GM19351 (cell line): ENCODE measurements at regions not wholly inside any gene's neighbourhood (a gene's known extent, or its start where the extent isn't known, plus 50 kb on each side); places are given as distances from the start of the nearest gene placed in this dataset.

Source experiments
- ATAC-seq: cut with Tn5 transposase; IDR thresholded peaks from one replicate; pipeline ENCODE4 v1.9.1; 2021; ENCODE audit warnings: mild to moderate bottlenecking, moderate library complexity; ENCODE audit not compliant: unreplicated experiment

DNA sequence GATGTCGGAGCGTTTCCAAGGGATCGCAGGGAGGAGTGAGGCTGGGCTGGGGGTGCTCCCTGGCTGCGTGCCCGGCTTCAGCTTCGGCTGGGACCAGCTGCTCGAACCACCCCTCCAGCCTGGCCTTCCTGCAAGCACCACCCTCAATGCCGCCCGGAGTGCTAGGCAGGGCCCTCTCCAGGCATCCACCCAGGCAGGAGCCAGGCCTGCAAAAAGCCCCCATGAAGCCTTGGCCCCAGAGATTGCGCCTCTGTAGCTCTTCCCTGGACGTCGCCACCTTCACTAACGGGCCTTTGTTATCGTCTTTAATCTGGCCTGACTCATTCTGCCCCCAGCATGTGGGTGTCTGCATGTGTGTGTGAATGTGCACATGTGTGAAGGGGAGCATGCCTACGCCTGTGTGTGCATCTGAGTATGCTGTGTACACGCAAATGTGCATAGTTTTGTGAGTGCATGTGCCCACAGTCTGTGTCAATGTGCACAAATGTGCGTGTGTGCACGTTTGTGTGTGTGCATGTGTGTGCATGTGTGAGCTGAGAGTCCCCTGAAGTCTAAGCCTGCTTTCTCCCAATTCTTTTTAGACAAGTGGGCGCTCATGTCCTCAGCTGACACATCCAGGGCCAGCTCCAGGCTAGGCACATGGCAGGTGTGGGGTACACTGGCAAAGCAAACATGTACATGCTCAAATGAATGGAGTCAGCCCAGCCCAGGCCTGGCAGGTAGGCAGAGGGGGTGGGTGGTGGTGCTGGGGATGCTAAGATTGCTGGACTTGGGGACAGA lies 195.4 kb upstream of the C14orf180 start:
- no peak for ATAC-seq

GRCh38 chr14:104384776-104385071 lies 194.8 kb upstream of the C14orf180 start:
- ATAC-seq, result no peak

DNA sequence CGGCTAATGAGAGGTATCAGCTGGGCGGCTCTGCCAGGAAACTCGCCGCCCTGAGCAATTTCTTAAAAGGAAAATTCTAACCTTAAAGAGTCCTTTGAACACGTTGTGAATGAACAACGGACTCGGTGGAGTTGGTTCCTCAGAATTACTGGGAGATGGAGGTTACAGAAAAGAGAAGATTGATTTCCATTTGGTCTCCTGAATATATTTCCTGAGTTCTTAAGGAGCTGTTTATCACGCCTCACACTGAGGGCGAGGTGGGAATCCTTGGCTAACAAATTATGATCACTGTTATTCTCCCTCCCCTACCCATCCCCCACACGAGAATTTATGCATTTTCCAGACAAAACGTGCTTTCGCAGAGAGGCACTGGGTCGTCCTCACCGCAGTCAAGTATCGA lies 194.5 kb upstream of the C14orf180 start:
- ATAC-seq, result no peak

DNA sequence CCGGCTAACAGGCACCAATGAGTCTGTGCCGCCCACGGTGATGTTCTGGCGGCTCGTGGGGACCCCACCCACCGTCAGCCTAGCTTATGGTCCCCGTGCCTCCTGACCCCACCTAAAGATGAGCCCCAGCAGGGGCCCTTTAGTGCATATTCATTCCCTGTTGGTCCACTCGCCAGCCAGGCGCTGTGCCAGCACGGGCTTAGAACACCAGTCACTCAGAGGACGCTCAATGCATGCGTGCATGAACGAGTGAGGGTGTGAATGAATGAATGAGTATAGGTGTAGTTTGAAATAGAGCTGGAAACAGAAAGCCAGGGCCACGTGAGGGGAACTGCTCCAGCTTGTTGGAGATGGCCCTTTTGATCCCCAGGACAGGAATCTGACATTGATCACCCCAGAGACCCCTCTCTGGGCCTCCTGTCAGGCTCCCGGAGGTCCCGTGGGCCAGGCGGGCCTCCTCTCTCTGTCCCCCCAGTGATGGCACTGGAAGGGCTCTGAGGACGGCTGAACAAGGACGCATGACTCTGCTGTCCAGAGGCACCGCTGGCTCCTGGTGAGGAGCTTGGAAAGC lies 193.9 kb upstream of the C14orf180 start:
- no peak for ATAC-seq

GRCh38 chr14:104386151-104386841 lies 193.3 kb upstream of the C14orf180 start:
- ATAC-seq, result no peak

GRCh38 chr14:104387022-104388010 lies 192.2 kb upstream of the C14orf180 start:
- peak; percentile 45 for ATAC-seq

DNA sequence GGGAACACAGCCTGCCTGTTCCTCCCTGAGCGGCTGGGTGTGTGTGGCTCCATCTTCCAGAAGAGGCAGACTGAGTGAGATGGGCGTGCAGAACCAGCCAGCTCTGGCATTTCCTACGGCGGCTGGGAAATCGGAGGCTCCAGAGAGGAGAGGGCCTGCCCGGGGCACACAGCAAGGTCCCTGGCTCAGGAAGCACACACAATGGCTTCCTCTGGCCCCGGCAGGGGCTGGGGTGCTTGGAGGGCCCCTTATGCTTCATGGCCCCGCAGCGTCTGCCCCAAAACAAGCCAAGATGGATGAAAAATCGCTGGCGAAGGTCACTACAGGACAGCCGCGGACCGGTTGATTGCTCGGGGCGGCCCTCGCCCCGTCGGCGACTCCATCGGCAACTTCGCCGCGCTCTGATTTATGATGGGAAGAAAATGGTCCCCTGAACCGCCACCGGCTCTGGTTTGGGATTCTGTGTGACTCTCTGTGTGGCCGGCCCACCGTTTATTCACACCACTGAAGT lies 191.5 kb upstream of the C14orf180 start:
- no peak for ATAC-seq

- no peak for ATAC-seq
These were observed 190.8 kb upstream of the C14orf180 start for GRCh38 chr14:104388541-104389325.

DNA sequence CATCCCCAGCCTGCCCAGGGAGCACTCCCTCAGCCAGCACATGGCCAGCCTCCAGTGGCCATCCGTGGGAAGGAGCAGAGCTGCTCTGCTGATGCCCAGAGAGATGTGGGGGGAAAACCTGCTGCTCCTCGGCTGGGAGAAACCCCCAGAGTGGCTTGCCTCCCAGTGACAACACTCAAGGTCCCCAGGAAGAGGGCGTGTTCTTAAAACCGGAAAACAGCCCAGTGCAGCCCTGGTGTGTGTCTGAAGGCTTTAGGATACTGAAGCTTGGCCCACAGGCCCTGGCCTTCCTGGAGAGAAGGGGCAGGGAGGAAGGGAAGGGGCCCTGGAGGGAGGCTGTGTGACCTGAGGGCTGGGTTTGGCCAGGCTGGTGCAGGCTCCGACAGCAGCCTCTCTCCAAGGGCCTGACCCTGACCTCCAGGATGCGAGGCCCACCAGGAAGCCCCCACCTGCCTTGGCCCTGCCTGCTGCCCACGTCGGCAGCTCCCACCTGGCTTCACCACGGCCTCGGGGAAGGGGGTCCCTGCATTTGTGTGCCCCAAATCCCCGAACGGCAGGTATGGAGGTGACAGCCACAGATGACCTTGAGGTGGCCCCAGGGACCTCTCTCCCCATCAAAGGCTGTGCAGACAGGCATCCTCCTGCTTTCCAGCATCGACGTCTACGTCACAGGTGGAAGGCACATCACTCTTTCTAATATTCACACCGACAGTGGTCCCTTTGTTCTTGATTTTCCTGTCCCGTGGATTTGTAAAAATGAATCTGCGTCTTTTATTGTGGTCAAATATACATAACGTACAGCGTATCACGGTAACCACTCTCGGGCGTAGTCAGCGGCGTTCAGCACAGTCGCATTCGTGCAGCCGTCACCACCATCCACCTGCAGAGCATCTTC lies 190.0 kb upstream of the C14orf180 start:
- ATAC-seq, result no peak

DNA sequence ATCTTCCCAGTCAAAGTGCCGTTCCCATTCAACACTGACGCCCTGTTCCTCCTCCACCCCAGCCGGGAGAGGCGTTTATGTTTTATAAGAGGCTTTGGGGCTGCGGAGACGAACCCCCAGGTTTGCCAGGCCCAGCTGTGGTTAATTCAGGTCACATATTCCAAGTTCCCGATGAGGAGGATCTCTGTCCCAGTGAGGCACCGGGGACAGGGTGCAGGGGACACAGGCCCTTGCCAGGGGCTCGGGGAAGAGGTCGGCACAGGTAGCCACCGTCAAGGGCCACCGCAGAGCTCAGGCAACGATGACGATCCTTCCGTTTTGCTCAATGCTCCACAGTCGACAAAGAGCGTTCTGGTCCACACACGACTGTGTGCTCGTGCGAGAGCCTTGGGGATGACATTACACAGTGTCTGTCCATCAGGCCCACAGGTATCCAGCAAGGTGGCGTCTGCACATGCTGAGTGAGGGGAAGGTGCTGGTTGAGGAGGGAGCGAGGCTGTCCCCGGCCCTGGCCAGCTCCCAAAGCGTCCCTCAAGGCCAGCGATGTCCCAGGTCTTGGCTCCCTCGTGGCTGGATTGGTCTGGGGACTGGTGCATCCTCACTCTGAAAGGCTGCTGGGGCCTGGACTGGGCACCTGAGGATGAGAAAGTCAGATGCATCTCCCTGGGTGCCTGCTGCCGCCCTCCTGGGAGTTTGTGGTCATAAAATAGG lies 189.2 kb upstream of the C14orf180 start:
- no peak for ATAC-seq

GRCh38 chr14:104390941-104391901 lies 188.3 kb upstream of the C14orf180 start:
- ATAC-seq, result no peak

DNA sequence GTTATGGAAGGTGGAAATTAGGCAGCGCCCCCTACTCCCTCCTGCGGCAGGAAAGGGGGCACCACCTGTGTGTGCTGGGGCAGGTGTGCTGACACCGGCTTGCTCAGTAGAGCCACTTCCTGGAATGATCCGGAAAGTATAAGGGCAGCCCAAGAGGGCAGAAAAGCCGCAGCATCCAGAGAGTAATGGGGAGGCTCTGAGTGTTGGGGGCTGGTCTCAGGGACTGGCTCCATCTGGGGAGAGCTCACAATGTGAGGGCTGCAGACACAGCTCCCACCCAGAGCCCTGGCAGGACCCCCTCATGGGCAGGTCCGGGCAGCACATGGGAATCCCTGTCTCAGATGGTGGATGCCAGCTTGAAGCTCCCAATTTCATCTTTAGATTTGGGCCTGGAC lies 187.6 kb upstream of the C14orf180 start:
- no peak for ATAC-seq

- no peak for ATAC-seq
These were observed 187.0 kb upstream of the C14orf180 start for GRCh38 chr14:104392396-104393198.

DNA sequence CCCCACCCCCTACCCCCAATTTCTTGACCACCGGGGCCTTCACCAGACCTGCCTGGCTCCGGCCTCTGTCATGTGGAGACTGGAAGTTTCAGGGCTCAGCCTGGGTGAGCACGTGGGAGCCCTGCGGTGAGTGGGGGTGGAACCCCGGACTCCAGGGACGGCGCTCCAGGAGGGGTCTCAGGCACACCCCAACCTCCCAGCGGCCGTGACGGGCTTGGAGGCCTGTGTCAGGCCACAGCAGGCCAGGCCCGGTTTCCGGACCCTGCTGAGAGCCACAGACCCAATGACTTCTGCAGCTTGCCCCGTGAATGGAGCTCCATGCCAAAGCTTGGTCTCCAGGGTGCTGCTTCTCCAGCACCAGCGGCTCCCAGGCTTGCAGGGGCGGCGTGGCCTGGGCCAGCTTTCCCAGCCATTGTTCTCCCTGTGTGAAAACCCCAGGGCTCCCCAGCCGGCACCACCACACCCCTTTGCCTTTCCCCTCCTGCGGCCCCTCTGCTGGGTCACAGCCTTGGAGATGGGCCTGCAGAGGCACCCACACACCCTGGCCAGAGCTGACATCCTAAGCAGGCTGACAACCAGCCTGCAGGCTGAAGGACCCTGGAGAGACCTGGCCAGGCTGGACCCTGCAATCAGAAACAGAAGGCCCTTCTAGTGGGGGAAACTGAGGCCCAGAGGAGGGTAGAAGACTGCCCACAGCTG lies 186.2 kb upstream of the C14orf180 start:
- no peak for ATAC-seq

- ATAC-seq, result no peak
These were observed 185.6 kb upstream of the C14orf180 start for GRCh38 chr14:104393898-104394381.

DNA sequence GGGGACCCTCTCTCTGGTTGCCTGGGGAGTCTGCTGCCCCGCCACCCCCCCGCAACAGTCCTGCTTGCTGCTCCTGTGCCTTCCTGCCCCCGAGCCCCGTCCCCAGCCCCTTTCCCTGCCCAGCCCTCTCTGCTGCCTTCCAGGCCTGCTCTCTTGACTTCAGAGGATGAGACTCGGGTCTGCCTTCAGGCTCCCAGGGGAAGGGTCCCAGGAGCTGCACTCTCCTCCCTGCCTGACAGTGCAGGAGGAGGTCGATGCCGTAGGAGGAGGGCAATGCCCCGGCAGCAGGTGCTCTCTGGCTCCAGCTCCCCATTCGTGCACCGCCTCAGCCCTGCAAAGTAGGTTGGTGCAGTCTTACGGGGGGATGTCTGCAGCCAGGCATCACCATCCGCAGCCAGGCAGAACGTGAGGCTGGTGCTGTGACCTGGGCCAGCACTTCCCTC lies 185.1 kb upstream of the C14orf180 start:
- no peak for ATAC-seq
